Neural progenitor cell (in vitro differentiated cells): ENCODE measurements at regions not wholly inside any gene's neighbourhood (a gene's known extent, or its start where the extent isn't known, plus 50 kb on each side); places are given as distances from the start of the nearest gene placed in this dataset.
"Not testable (repeated sequence)": the region's sequence is repeated elsewhere in the genome, so short reads cannot be mapped to it uniquely, and the experiment has no call there.

ENCODE experiments used
- DNase-seq: peaks from one replicate; pipeline ENCODE4 v3.0.0-alpha.2; 2016; ENCODE audit warnings: low spot score
- H2AFZ ChIP-seq: fragments of 200-600 bp; sonication (generic); replicated peaks from 2 replicates; pipeline ENCODE4 v1.6.1; 2016; ENCODE audit warnings: antibody characterized with exemption
- H3F3A ChIP-seq: fragments of 200-600 bp; sonication (generic); 2 replicates; pipeline ENCODE4 v1.6.1; 2016; ENCODE audit warnings: antibody characterized with exemption, low read depth
- H3K27ac ChIP-seq: fragments of 200-600 bp; sonication (generic); 2 replicates; pipeline ENCODE4 v1.5.1; 2016; ENCODE audit warnings: mild to moderate bottlenecking
- H3K27me3 ChIP-seq: fragments of 200-600 bp; sonication (generic); 2 replicates; pipeline ENCODE4 v1.6.1; 2016; ENCODE audit warnings: mild to moderate bottlenecking, moderate library complexity
- H3K36me3 ChIP-seq: fragments of 200-600 bp; sonication (generic); 2 replicates; pipeline ENCODE4 v1.5.1; 2016
- H3K4me1 ChIP-seq: fragments of 200-600 bp; sonication (generic); 2 replicates; pipeline ENCODE4 v1.6.1; 2016; ENCODE audit warnings: mixed run types
- H3K4me2 ChIP-seq: fragments of 200-600 bp; sonication (generic); 2 replicates; pipeline ENCODE4 v1.6.1; 2016
- H3K4me3 ChIP-seq: fragments of 200-600 bp; sonication (generic); 2 replicates; pipeline ENCODE4 v1.5.1; 2016
- H3K79me2 ChIP-seq: fragments of 200-600 bp; sonication (generic); 2 replicates; pipeline ENCODE4 v1.6.1; 2016; ENCODE audit warnings: low read depth
- H3K9ac ChIP-seq: fragments of 200-600 bp; sonication (generic); 2 replicates; pipeline ENCODE4 v1.6.1; 2016
- H3K9me3 ChIP-seq: fragments of 200-600 bp; sonication (generic); 2 replicates; pipeline ENCODE4 v1.5.1; 2016; ENCODE audit warnings: low read depth
- H4K20me1 ChIP-seq: fragments of 200-600 bp; sonication (generic); 2 replicates; pipeline ENCODE4 v1.6.1; 2016; ENCODE audit warnings: low read depth
- H3K27ac Mint-ChIP-seq: 3 replicates; pipeline ENCODE4 v1.8.0; 2021; ENCODE audit warnings: mixed read lengths
- H3K27me3 Mint-ChIP-seq: 2 replicates; pipeline ENCODE4 v1.8.0; 2022; ENCODE audit warnings: low read depth, mild to moderate bottlenecking, inconsistent platforms, moderate library complexity, mixed read lengths; ENCODE audit not compliant: insufficient read depth
- H3K36me3 Mint-ChIP-seq: 3 replicates; pipeline ENCODE4 v1.8.0; 2021; ENCODE audit warnings: mixed read lengths
- H3K4me1 Mint-ChIP-seq: 3 replicates; pipeline ENCODE4 v1.8.0; 2021; ENCODE audit warnings: mixed read lengths
- H3K4me3 Mint-ChIP-seq: 3 replicates; pipeline ENCODE4 v1.8.0; 2021; ENCODE audit warnings: mild to moderate bottlenecking, moderate library complexity, mixed read lengths
- H3K9me3 Mint-ChIP-seq: 3 replicates; pipeline ENCODE4 v1.8.0; 2020; ENCODE audit warnings: mixed read lengths
- CTCF ChIP-seq: fragments of 200-600 bp; sonication (generic); IDR thresholded peaks from 2 replicates; pipeline ENCODE4 v1.5.1; 2017; ENCODE audit warnings: antibody characterized with exemption, mild to moderate bottlenecking
- EZH2 ChIP-seq: fragments of 200-600 bp; sonication (generic); IDR thresholded peaks from 2 replicates; pipeline ENCODE4 v1.6.1; 2017; ENCODE audit warnings: antibody characterized with exemption, mild to moderate bottlenecking, moderate library complexity
- EZH2phosphoT487 ChIP-seq: fragments of 200-600 bp; sonication (generic); IDR thresholded peaks from 2 replicates; pipeline ENCODE4 v1.6.1; 2017; ENCODE audit warnings: antibody characterized with exemption

GRCh38 chr3:43843386-43843785, 152.6 kb downstream of the ABHD5 start:
- Histone ChIP-seq H3K4me3 (no peak overlapping the region), H3K27me3 (no peaks in the 10 kb centered on the region), H3K4me2 (no peak overlapping the region), H3K27ac (no peak overlapping the region), H3F3A (no peaks in the 10 kb centered on the region), H3K79me2 (no peaks in the 10 kb centered on the region), H3K4me1 (no peaks in the 10 kb centered on the region), H4K20me1 (no peaks in the 10 kb centered on the region), H3K36me3 (no peaks in the 10 kb centered on the region), H3K9ac (no peak overlapping the region), H2AFZ (no peak overlapping the region), H3K9me3 (no peaks in the 10 kb centered on the region)
- DNase-seq: no peak
- Mint-ChIP-seq H3K27ac (no peak overlapping the region), H3K36me3 (no peaks in the 10 kb centered on the region), H3K4me3 (no peak overlapping the region), H3K4me1 (no peaks in the 10 kb centered on the region), H3K27me3 (peaks cover 3% of the 10 kb centered on the region), H3K9me3 (peaks cover 28% of the 10 kb centered on the region)
- TF ChIP-seq EZH2 (no peak), EZH2phosphoT487 (no peak), CTCF (no peak)

GRCh38 chr3:43844757-43845156, 154.0 kb downstream of the ABHD5 start:
- no peak overlapping the region for H3K4me3 ChIP-seq
- H3K4me1 Mint-ChIP-seq: no peaks in the 10 kb centered on the region
- H3K79me2 ChIP-seq: no peaks in the 10 kb centered on the region
- no peak overlapping the region for H3K27ac Mint-ChIP-seq
- no peaks in the 10 kb centered on the region for H3K4me1 ChIP-seq
- H3K27ac ChIP-seq: no peak overlapping the region
- H3F3A ChIP-seq: no peaks in the 10 kb centered on the region
- H3K27me3 ChIP-seq: no peaks in the 10 kb centered on the region
- no peaks in the 10 kb centered on the region for H3K27me3 Mint-ChIP-seq
- no peak overlapping the region for H3K4me3 Mint-ChIP-seq
- H2AFZ ChIP-seq: no peak overlapping the region
- H3K4me2 ChIP-seq: no peak overlapping the region
- H3K36me3 ChIP-seq: no peaks in the 10 kb centered on the region
- peaks cover 20% of the 10 kb centered on the region for H3K9me3 Mint-ChIP-seq
- H3K9ac ChIP-seq: no peak overlapping the region
- no peak for TF ChIP-seq EZH2
- TF ChIP-seq CTCF: no peak
- no peak for TF ChIP-seq EZH2phosphoT487
- H3K36me3 Mint-ChIP-seq: no peaks in the 10 kb centered on the region
- no peak for DNase-seq
- no peaks in the 10 kb centered on the region for H3K9me3 ChIP-seq
- H4K20me1 ChIP-seq: no peaks in the 10 kb centered on the region

- H3K9me3 Mint-ChIP-seq: peaks cover 20% of the 10 kb centered on the region
- not testable (repeated sequence) for H3K27me3 Mint-ChIP-seq
These were observed 154.8 kb downstream of the ABHD5 start for GRCh38 chr3:43845553-43845952.

GRCh38 chr3:43852066-43852465, 161.3 kb downstream of the ABHD5 start:
- peaks cover 5% of the 10 kb centered on the region for H3K9me3 Mint-ChIP-seq
- no peak overlapping the region for H3K4me3 Mint-ChIP-seq
- peak; percentile 8 for DNase-seq
- H3K27me3 Mint-ChIP-seq: peaks cover 2% of the 10 kb centered on the region
- peaks cover 4% of the 10 kb centered on the region for H3K4me1 ChIP-seq
- H3K79me2 ChIP-seq: no peaks in the 10 kb centered on the region
- H3K27me3 ChIP-seq: no peaks in the 10 kb centered on the region
- no peak overlapping the region for H3K9ac ChIP-seq
- no peaks in the 10 kb centered on the region for H3F3A ChIP-seq
- no peak overlapping the region for H3K27ac ChIP-seq
- H3K4me2 ChIP-seq: no peak overlapping the region
- TF ChIP-seq CTCF: no peak
- TF ChIP-seq EZH2: no peak
- TF ChIP-seq EZH2phosphoT487: no peak
- H3K4me3 ChIP-seq: no peak overlapping the region
- no peak overlapping the region for H3K27ac Mint-ChIP-seq
- no peaks in the 10 kb centered on the region for H3K36me3 ChIP-seq
- peaks cover 4% of the 10 kb centered on the region for H3K4me1 Mint-ChIP-seq
- H2AFZ ChIP-seq: no peak overlapping the region
- no peaks in the 10 kb centered on the region for H3K9me3 ChIP-seq
- H4K20me1 ChIP-seq: no peaks in the 10 kb centered on the region
- H3K36me3 Mint-ChIP-seq: no peaks in the 10 kb centered on the region

More at GRCh38 chr3:43845553-43845952, 154.8 kb downstream of the ABHD5 start:
- H3K27me3 ChIP-seq, H3K27ac Mint-ChIP-seq, H3K4me3 ChIP-seq, H3F3A ChIP-seq, H3K9ac ChIP-seq, H3K4me2 ChIP-seq, H4K20me1 ChIP-seq, H3K4me1 ChIP-seq, H3K36me3 ChIP-seq, H3K9me3 ChIP-seq, H3K27ac ChIP-seq, H2AFZ ChIP-seq, H3K4me1 Mint-ChIP-seq, DNase-seq, H3K36me3 Mint-ChIP-seq, H3K4me3 Mint-ChIP-seq, H3K79me2 ChIP-seq: not testable (repeated sequence)
